ENCODE measurements at regions not wholly inside any gene's neighbourhood (a gene's known extent, or its start where the extent isn't known, plus 50 kb on each side); places are given as distances from the start of the nearest gene placed in this dataset.

DNA sequence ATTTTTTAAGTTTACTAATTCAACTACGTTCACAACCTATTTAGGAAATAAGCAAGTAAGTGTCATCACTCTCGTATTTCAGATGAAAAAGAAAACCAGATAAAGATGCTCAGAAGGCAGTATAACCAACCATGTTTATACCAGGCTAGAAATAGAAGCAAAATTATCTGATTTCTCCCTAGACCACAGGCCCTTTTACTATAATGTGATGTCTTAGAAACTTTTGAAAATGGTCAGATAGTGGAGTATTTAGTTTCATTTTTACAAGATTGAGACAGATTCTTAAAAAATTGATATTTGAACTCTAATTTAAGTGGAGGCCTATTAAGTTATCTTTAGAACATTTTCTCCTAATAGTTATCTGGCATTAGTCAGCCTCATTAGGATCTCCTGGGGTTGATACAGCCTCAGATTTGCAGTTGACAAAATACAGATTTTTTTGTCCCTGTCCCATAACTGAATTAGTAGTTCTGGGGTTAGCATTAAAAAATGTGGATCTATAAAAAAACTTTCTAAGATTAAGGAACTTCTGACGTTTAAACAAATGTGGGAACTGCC, 818.7 kb upstream of the PCDH9 start:
- ChIA-PET POLR2A (no interaction called here), CTCF (ENCODE audit: low intra/inter-chr PET ratio) (no interaction called here)
- TF ChIP-seq RBM34 (IDR thresholded peaks at IDR 0.05; ENCODE audit: borderline replicate concordance, insufficient read depth, low read length) (no peak), NR2C1 (IDR thresholded peaks at IDR 0.05) (no peak), NR2C1 (tag; IDR thresholded peaks at IDR 0.05) (no peak), SUPT5H (IDR thresholded peaks at IDR 0.05) (no peak), HIVEP1 (CRISPR knock-in tag; IDR thresholded peaks at IDR 0.05) (no peak), ZFP36 (IDR thresholded peaks at IDR 0.05; ENCODE audit: low read depth, low read length, partially characterized antibody) (no peak), TCF7L2 (IDR thresholded peaks at IDR 0.05; ENCODE audit: low read depth, low read length) (no peak), ZNF23 (CRISPR knock-in tag; IDR thresholded peaks at IDR 0.05) (no peak), XRCC3 (IDR thresholded peaks at IDR 0.05) (no peak), BRF1 (IDR thresholded peaks at IDR 0.05; ENCODE audit: borderline replicate concordance, extremely low read depth, insufficient read length) (no peak), CREM (IDR thresholded peaks at IDR 0.05; ENCODE audit: low read depth) (no peak), ZKSCAN3 (CRISPR knock-in tag; IDR thresholded peaks at IDR 0.05) (no peak), TCF7 (IDR thresholded peaks at IDR 0.05; ENCODE audit: borderline replicate concordance) (no peak), NEUROD1 (IDR thresholded peaks at IDR 0.05; ENCODE audit: borderline replicate concordance, low read depth, low read length, partially characterized antibody) (no peak), KDM5B (IDR thresholded peaks at IDR 0.05; ENCODE audit: insufficient replicate concordance, low read depth, low read length) (no peak), JUN (IDR thresholded peaks at IDR 0.05; ENCODE audit: borderline replicate concordance, low read depth, low read length) (no peak), JUN (CRISPR knock-in tag; IDR thresholded peaks at IDR 0.05; ENCODE audit: borderline replicate concordance) (no peak), FOXK1 (CRISPR knock-in tag; IDR thresholded peaks at IDR 0.05; ENCODE audit: borderline replicate concordance) (no peak), PHB (CRISPR knock-in tag; IDR thresholded peaks at IDR 0.05) (no peak), YBX1 (IDR thresholded peaks at IDR 0.05) (no peak)
- Histone ChIP-seq H3K27ac (ENCODE audit: extremely low read depth, low read depth, low read length) (no peak overlapping the region), H2AFZ (ENCODE audit: low read depth, low read length) (no peak overlapping the region), H3K27me3 (ENCODE audit: control insufficient read depth in 2 of 2, insufficient read depth in 2 of 2, low read length in 2 of 2) (no peaks in the 10 kb centered on the region), H3K9ac (ENCODE audit: insufficient read depth in 1 of 2, low read depth in 2 of 2, low read length in 2 of 2) (no peak overlapping the region), H4K20me1 (replicated peaks; ENCODE audit: control insufficient read depth, insufficient read depth, low read length) (no peaks in the 10 kb centered on the region), H3K4me3 (no peak overlapping the region), H3K9me3 (replicated peaks; ENCODE audit: control insufficient read depth, insufficient read depth, low read depth, low read length) (no peaks in the 10 kb centered on the region), H3K79me2 (ENCODE audit: control insufficient read depth, insufficient read depth, low read length) (no peaks in the 10 kb centered on the region), H3K9me1 (ENCODE audit: control insufficient read depth, insufficient read depth, low read length) (no peaks in the 10 kb centered on the region), H3K4me1 (replicated peaks in 1 of 2; ENCODE audit: control insufficient read depth in 2 of 2, insufficient read depth in 2 of 2, low read length in 2 of 2) (no peaks in the 10 kb centered on the region), H3K4me2 (ENCODE audit: insufficient read depth, low read length) (no peak overlapping the region), H3K36me3 (ENCODE audit: control insufficient read depth, insufficient read depth, low read length) (no peaks in the 10 kb centered on the region)
- ATAC-seq (no peak), FAIRE-seq (no peak), DNase-seq (ENCODE audit: extremely low read depth in 1 of 4, low spot score in 3 of 4) (no peak)
- no TSS peak for BruUV-seq (replicated peaks)
- in situ Hi-C loops (cut with MboI), result no loop called here
- 0% methylated on average over 3 of the region's 3 CpGs for WGBS (ENCODE audit: insufficient coverage, low coverage, missing lambda C conversion rate)
- intact Hi-C loops (cut with micrococcal nuclease), result no loop called here

All from K562 (cell line).